Erythroblast (primary cell): ENCODE measurements at regions not wholly inside any gene's neighbourhood (a gene's known extent, or its start where the extent isn't known, plus 50 kb on each side); places are given as distances from the start of the nearest gene placed in this dataset.

Experiments used
- DNase-seq, 2 experiments: peaks; one replicate each; lab custom pipeline; 2025; lab: John Stamatoyannopoulos, UW
- GATA1 ChIP-seq: IDR thresholded peaks from 2 replicates; pipeline ENCODE4 v1.6.1; 2011; ENCODE audit warnings: low read depth, mild to moderate bottlenecking, control low read depth, low read length, moderate library complexity
- POLR2A ChIP-seq: IDR thresholded peaks from 2 replicates; pipeline ENCODE4 v1.6.1; 2011; ENCODE audit warnings: mild to moderate bottlenecking, low read length

DNA sequence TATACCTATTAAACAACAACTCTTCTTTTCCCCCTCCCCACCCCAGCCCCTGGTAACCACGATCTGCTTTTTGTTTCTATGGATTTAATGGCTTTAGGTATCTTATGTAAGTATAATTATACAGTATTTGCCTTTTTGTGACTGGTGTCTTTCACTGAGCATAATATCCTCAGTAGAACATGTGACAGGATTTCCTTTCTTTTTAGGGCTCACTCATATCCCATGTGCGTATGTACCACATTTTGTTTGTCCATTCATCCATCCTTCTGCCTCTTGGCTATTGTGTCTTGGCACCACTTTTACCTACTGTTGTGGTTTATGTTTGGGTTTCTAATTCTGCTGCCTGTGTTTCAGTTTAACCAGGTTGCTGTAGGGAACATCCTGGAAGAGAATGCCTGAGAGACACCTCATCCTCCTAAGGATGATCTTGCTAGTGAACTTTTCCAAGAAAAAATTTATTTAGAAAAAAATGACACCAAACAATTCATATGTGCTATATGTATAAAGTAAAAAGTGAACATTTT is 77.6 kb upstream of the SESN3 start:
- no peak for DNase-seq
- TF ChIP-seq GATA1 (no peak), POLR2A (no peak)

DNA sequence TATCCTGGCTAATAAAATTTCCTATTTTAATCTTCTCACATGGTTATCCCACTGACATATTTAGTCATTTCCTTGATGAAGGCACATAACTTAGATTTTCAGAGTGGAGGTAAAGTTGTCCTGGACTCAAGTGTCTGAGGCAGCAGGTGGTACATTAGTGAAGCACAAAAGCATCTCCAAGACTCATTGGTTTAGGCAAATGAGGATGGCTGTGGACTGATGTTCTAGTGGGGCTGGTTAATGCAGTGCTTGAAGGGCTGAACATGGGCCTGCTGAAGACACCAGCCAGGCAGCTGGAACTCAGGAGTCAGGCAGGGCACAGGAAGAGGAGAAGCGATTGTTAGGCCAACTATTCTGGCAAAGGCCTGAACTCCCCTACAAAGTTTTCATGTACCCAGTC is 76.3 kb upstream of the SESN3 start:
- TF ChIP-seq POLR2A (no peak), GATA1 (no peak)
- no peak for DNase-seq

DNA sequence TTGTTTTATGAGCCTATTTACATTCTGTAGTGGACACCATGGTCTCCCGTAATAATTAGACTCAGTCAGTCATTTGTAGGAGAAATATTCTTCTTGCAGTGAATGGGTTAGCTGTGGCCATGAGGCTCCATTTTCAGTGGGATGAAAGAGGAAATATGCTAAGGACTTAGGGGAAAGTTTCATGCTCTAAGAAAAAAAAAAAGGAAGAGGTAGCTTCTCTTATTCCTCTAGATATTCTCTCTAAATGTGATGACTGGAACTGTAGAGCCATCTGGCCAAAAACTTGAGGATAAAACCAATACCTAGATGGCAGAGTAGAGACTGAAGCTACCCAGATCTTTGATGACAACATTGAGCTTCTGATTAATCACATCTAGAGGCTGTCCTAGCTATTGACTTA is 75.8 kb upstream of the SESN3 start:
- no peak for DNase-seq
- TF ChIP-seq GATA1, result no peak
- no peak for TF ChIP-seq POLR2A

DNA sequence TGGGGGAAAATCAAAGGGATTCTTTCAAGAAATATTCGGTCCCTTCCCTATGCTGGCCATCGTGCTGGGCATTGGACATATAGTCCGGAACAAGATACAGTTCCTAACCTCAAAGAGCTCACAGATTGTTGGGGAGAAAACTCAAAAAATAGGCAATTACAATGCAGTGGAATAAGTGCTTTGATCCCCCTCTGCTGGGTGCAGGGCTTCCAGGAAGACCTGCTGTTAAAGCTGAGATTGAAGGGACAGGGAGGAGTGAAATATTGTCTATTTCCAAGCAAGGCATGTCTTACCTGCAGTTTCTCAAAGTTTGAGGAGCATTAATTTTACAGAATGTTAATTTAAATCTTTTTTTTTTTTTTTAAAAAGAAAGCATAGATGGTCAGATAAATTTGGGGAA is 75.1 kb upstream of the SESN3 start:
- no peak for DNase-seq
- TF ChIP-seq GATA1 (no peak), POLR2A (no peak)

DNA sequence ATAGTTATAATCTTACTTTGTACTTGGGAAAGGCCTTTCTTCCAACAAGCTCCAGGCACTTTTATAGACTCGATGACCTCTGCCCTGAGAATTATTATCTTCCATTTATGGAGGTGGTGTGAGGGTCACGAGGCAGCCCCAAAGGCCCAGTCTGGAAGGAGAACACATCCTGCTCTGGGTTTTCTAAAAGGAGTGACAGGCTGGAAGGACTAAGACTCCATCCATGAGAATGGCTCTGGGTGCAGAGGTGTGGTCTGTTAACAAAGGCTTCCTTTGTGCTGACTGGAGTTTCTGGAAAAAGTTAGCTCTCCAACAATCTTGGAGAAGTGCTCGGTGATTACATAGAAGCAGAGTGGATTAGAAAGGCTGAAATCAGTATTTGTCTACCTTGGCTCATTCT is 74.7 kb upstream of the SESN3 start:
- no peak for TF ChIP-seq POLR2A
- no peak for TF ChIP-seq GATA1

DNA sequence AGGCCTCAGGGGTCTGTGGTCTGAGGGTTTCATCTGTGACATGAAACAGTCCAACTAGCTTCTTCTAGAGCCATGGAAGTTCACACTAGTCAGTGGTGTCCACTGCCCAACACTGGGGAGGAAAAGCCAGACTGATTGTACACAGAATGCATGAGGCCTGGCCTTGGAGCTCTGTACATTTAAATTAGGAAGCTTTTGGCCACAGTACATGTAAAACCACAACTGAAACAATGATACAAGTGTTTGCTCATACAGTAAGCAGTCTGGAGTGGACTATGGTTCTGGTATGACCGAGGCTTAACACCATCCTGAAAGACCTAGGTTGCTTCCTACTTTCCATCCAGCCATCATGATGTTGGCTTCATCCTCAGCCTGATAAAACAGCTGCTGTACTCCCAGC is 73.8 kb upstream of the SESN3 start:
- DNase-seq, result no peak
- TF ChIP-seq POLR2A (no peak), GATA1 (no peak)

More for the DNA sequence above, 74.7 kb upstream of the SESN3 start:
- DNase-seq, result no peak

DNA sequence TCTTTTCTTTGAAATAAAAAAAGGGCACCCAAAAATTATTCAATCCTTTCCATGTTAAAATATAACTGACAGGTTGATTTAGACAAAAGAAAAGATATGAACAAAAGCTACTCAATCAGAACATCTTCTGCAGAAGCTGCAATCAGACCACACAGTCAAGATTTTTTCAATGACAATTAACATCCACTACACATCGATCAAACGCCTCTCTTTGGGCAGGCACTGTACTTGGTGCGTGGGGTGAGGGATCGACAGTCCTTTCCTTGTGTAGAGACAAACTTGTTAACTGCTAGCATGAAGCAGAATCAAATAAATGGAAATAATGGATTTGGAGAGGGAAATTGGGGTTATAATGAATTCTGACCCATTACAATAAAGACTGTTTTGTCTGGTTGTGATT is 71.2 kb upstream of the SESN3 start:
- TF ChIP-seq GATA1 (no peak), POLR2A (no peak)
- DNase-seq, result no peak

DNA sequence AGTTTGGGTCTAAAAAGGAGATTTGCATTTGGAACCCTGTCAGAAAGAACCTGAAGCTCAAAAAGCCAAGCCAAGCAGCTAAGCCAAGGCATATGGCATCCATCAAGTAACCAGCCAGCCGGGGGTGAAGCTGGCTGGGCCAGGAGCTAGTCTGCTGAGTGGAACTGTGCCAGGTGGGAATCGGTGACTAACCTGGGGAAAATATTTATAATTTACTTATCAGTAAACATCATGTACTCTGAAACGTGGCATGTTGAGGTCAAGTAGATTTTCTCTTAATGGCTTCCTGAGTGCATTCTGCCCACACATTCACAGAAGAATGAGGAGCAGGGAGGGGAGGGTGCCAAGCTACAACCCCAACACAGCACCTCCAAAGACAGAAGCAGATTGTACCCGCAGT is 70.5 kb upstream of the SESN3 start:
- no peak for DNase-seq
- TF ChIP-seq GATA1 (no peak), POLR2A (no peak)

DNA sequence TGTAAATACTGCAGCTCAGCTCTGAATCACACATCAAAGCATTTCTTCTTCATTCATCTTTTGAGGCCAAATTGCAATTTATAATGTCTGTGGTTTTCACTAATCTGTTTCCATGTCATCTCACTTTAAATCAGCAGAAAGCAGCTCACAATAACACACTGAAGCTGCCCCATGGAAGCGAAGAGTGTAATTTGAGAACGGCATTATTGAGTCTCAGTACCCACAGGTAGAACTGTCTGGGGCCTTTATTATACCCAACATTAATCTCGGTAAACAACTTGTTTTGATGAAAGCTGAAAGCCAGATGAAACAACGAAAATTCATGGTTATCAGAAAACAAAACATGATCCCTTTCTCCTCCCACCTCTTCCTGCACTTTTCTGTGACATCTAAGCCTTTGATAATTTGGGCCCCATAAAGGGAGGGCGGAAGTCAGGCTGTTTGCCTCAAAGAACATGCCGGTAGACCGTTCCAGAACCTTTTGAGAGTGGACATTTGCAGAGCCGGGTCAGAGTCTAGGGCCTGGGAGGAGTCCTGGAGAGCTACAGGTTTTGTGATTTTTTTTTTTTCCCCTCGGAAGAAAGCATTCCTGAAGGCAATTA is 68.2 kb upstream of the SESN3 start:
- no peak for DNase-seq

DNA sequence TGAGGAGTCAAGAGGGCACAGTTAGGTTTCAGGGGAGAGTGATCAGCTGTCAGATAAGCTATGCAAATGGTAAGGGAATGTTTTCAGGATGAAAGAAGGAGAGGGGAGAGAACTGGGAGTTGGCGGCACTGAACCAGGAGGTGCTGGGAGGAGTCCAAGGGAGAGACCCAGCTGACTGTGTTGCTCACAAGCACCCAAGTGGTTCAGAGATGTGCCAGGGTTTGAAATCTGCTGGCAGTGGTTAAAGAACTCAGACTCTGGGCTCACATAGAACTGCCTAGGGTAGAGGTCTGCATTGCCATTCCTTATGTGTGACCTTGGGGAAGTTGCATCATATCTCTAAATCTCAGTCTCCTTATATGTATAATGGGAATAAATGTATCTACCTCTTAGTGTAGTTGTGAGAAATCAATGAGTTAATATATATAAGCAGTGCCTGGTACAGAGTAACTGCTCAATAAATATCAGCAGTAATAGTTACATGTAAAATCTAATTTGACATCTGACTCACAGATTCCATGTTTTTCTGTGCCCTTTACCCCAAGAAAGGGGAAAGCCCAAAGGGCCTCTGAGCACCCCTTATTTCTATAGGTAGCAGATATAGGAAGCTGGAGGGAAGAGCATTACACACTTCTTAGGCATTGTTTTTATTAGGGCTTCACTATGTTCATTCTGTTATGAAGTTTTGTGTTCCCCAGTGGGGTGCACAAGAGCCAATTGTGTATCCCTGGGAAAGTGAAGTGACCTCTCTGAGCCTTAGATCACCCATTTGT is 66.9 kb upstream of the SESN3 start:
- no peak for DNase-seq
- TF ChIP-seq POLR2A (no peak), GATA1 (no peak)

More for the DNA sequence above, 68.2 kb upstream of the SESN3 start:
- TF ChIP-seq POLR2A, result no peak
- no peak for TF ChIP-seq GATA1

DNA sequence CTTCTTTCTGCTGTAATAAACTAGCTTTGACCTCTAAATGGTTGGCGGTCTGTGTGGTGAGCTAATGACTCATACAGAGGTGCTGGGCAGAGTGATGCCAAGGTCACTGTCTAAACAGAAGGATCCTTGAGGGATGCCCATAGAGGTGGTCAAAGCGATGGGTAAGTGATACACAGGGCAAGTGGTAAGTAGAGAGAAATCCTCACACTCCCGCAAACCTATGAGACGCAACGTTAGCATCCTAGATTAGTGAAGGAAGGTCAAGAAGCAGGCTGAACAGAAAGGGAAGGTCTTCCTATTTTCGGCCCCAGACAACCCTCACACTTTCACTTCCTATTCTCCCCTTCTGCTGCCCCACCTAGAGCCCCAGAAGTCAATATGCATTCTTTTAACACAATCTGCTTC is 65.6 kb upstream of the SESN3 start:
- TF ChIP-seq POLR2A (no peak), GATA1 (no peak)
- no peak for DNase-seq

DNA sequence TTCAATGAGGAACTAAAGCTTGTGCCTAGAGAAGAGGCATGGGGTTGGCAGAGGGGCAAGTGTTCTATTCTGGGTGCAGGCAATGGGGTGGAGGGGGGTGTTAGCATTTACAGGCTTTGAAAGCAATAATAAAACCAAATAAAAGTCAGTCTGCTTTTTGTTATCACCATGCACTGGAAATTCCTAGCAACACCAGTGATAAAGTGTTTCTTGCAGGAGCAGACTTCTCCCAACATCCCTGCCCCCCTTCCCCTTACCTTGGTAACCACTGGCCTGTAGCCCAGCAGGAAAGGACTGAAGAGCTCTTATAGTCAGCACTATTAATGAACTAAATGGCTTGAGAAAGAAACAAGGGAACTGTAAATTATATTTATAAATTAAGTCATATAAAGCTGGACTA is 65.2 kb upstream of the SESN3 start:
- TF ChIP-seq GATA1 (no peak), POLR2A (no peak)
- no peak for DNase-seq

DNA sequence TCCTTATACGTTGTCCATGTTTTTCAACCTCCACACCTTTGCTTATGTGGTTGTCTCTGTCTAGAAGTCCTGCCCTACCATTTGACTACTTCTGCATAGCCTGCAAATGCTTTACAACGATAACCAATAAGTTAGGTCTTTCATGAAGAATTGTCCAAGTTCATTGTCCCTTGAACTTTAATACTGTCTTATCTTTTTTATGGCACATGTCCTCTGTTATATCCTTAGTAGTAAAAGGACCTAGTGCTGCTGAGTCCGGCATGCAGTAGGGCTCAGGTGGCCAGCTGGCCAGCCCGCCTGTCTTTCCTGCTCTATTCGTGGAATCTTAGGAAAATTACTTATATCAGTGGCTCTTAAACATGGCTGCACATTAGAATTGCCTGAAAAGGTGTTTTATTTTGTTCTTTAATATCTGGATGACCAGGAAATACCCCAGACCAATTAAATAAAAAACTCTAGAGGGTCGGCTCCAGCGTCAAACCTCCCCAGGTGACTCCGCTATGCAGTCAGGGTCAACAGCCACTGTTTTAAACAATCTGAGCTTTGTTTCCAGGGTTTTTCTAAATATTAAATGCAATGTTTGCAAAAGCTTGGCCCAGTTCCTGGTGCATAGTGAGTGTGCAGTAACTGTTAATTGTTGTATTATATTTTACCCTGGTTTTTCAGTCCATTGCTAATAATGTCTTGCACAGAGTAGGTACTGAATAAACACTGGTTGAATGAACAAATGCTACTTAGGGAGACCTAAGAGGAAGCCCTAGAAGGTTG is 64.6 kb upstream of the SESN3 start:
- TF ChIP-seq GATA1, result no peak
- no peak for TF ChIP-seq POLR2A
- DNase-seq, result no peak

DNA sequence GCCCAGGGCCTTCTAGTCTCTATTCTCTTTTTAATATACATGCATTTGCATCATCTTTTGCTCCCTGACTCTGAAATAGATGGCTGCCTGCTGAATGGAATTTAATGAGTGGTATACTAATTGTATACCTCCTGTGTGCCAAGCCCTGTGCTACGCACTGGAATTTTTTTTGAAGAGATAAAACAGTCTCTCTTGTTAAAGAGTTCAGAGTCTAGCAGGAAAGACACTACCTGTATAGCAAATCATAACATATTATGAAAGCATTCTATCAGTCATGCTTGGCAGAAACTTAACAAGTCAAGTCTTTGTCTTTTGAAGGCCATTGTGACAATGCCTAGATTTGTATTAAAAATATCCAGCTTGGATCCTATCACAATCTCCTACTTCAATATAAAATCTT is 63.7 kb upstream of the SESN3 start:
- DNase-seq, result no peak
- TF ChIP-seq POLR2A, result no peak
- no peak for TF ChIP-seq GATA1

DNA sequence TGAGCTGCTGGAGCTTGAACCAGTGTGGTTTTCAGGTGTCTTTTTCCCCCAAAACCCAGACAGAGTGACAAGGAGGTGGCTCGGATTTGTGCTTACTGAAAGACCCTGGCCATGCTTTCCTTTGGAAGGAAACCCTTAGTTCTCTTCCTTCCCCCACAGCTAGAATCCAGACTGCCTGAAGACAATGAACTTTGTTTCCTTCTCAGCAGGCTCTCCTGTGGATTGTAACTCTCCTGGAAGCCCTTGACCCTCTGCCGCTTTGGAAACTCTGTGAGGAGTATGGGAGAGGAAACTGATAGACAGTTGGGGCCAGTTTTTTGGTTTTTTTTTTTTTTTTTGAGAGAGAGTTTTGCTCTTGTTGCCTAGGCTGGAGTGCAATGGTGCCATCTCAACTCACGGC is 62.1 kb upstream of the SESN3 start:
- DNase-seq, result no peak
- TF ChIP-seq GATA1, result no peak
- no peak for TF ChIP-seq POLR2A
